DND-41 (cell line): ENCODE measurements at regions not wholly inside any gene's neighbourhood (a gene's known extent, or its start where the extent isn't known, plus 50 kb on each side); places are given as distances from the start of the nearest gene placed in this dataset.

Experiments
- ATAC-seq: fragments of 200-7000 bp; cut with Tn5 transposase; 3 replicates; pipeline ENCODE4 v1.9.1; 2021; ENCODE audit warnings: low read depth; ENCODE audit not compliant: insufficient read depth
- DNase-seq: peaks from one replicate; pipeline ENCODE4 v3.0.0-alpha.2; 2020
- H2AFZ ChIP-seq: 2 replicates; pipeline ENCODE4 v1.6.0; 2012; ENCODE audit warnings: low read depth, low read length
- H3K27ac ChIP-seq: 2 replicates; pipeline ENCODE4 v1.5.1; 2012; ENCODE audit warnings: low read length, inconsistent platforms
- H3K27me3 ChIP-seq: fragments of 200-600 bp; sonication (generic); 2 replicates; pipeline ENCODE4 v1.6.0; 2012; ENCODE audit warnings: low read length, mild to moderate bottlenecking, inconsistent platforms; ENCODE audit not compliant: insufficient read depth, poor library complexity
- H3K36me3 ChIP-seq: 2 replicates; pipeline ENCODE4 v1.5.1; 2012; ENCODE audit warnings: low read length, inconsistent platforms; ENCODE audit not compliant: insufficient read depth
- H3K4me1 ChIP-seq: 2 replicates; pipeline ENCODE4 v1.5.1; 2012; ENCODE audit warnings: mild to moderate bottlenecking, low read length; ENCODE audit not compliant: insufficient read depth
- H3K4me2 ChIP-seq: 2 replicates; pipeline ENCODE4 v1.6.0; 2012; ENCODE audit warnings: mild to moderate bottlenecking, moderate library complexity, low read length, inconsistent platforms; ENCODE audit not compliant: insufficient read depth
- H3K4me3 ChIP-seq, 2 experiments: fragments of 200-600 bp in 1 of 2; shearing (Covaris generic) in 1 of 2; 2 replicates each; pipeline ENCODE4 v1.5.1; 2012 to 2016; ENCODE audit warnings: inconsistent platforms in 2 of 2, low read length in 2 of 2, mild to moderate bottlenecking in 2 of 2, low read depth in 1 of 2, moderate library complexity in 1 of 2
- H3K79me2 ChIP-seq: 2 replicates; pipeline ENCODE4 v1.6.0; 2012; ENCODE audit warnings: low read length, inconsistent platforms; ENCODE audit not compliant: insufficient read depth
- H3K9ac ChIP-seq: 2 replicates; pipeline ENCODE4 v1.6.0; 2012; ENCODE audit warnings: low read depth, mild to moderate bottlenecking, inconsistent platforms, low read length, moderate library complexity
- H3K9me3 ChIP-seq: 2 replicates; pipeline ENCODE4 v1.5.1; 2012; ENCODE audit warnings: low read length, moderate library complexity, mild to moderate bottlenecking, inconsistent platforms; ENCODE audit not compliant: insufficient read depth, severe bottlenecking
- H4K20me1 ChIP-seq: 2 replicates; pipeline ENCODE4 v1.6.0; 2012; ENCODE audit warnings: low read length; ENCODE audit not compliant: insufficient read depth
- CTCF ChIP-seq: IDR thresholded peaks from 2 replicates; pipeline ENCODE4 v1.5.1; 2012; ENCODE audit warnings: borderline replicate concordance, low read length, moderate library complexity, mild to moderate bottlenecking; ENCODE audit not compliant: poor library complexity, severe bottlenecking; ENCODE audit errors: extremely low read depth
- EZH2 ChIP-seq: IDR thresholded peaks from 3 replicates; pipeline ENCODE4 v1.6.1; 2012; ENCODE audit warnings: borderline replicate concordance, low read depth, mild to moderate bottlenecking, moderate library complexity, low read length, inconsistent platforms; ENCODE audit not compliant: severe bottlenecking

GRCh38 chr5:56612759-56613158 lies 202.6 kb upstream of the MAP3K1 start:
- H3K4me3 ChIP-seq, result no peak overlapping the region
- TF ChIP-seq EZH2, result no peak
- no peak for TF ChIP-seq CTCF
- ATAC-seq (no peak), DNase-seq (no peak)
- no peak overlapping the region for H2AFZ ChIP-seq
- no peaks in the 10 kb centered on the region for H3K27me3 ChIP-seq
- no peaks in the 10 kb centered on the region for H3K36me3 ChIP-seq
- no peaks in the 10 kb centered on the region for H3K4me1 ChIP-seq
- no peak overlapping the region for H3K27ac ChIP-seq
- H4K20me1 ChIP-seq, result no peaks in the 10 kb centered on the region
- no peak overlapping the region for H3K9ac ChIP-seq
- no peak overlapping the region for H3K4me2 ChIP-seq
- no peaks in the 10 kb centered on the region for H3K79me2 ChIP-seq
- H3K9me3 ChIP-seq, result peaks cover 5% of the 10 kb centered on the region

DNA sequence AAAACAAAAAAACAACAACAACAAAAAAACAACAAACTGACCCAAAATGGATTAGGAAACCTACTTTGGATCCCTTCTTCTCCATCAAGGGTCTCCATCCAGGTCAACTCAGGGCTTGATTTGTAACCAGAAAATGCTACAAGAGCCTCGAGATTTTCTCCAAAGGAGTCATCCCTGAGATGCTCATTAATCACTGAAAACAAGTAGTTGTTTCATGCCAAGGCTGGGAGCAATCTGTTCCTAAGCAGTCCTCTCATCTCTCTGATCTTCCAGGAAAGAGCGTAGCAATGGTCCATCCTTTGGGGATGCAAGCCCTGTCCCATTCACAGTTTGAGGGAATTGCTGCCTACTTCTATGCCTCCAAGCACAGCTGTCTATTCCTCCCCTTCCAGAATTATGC lies 203.0 kb upstream of the MAP3K1 start:
- no peak overlapping the region for H3K4me3 ChIP-seq
- no peak for ATAC-seq
- no peak overlapping the region for H3K27ac ChIP-seq

DNA sequence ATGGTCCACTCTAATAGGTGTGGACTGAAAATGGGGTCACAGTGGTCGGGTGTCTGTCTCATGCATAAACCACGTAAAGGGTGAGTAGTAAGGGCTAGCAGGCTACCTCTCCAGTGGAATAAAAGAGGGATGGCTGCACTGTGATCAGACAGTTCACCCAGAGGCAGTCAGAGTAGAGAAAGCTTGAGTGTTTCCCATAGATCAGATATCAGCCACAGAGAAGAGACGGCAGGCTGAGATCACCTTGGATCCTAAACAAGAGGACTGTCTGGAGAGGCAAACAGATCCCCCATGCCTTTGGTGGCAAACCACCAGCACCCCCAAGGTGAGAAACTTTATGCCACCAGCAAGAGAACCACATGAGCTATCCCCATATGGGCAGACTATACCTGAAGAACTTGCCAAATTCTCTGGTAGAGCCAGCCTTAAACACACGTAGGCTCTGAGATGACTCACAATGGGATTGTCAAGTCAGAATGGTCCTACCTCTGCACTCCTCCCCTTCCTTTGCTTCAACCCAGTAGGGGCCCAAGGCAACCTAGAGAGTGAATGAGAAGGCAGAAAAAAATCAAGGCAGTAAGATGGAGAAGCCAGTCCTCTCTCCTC lies 205.2 kb upstream of the MAP3K1 start:
- Histone ChIP-seq H3K4me2 (no peak overlapping the region), H3K4me1 (no peaks in the 10 kb centered on the region), H2AFZ (no peak overlapping the region), H3K36me3 (no peaks in the 10 kb centered on the region), H4K20me1 (no peaks in the 10 kb centered on the region), H3K9ac (no peak overlapping the region), H3K79me2 (no peaks in the 10 kb centered on the region), H3K4me3 (no peak overlapping the region), H3K9me3 (no peaks in the 10 kb centered on the region), H3K27ac (no peak overlapping the region), H3K27me3 (no peaks in the 10 kb centered on the region)
- no peak for TF ChIP-seq CTCF
- no peak for TF ChIP-seq EZH2
- DNase-seq, result no peak
- ATAC-seq, result no peak

More for the DNA sequence above, 203.0 kb upstream of the MAP3K1 start:
- TF ChIP-seq CTCF (no peak), EZH2 (no peak)
- Histone ChIP-seq H3K9ac (no peak overlapping the region), H3K4me2 (no peak overlapping the region), H3K79me2 (no peaks in the 10 kb centered on the region), H3K4me1 (no peaks in the 10 kb centered on the region), H4K20me1 (no peaks in the 10 kb centered on the region), H2AFZ (no peak overlapping the region), H3K27me3 (no peaks in the 10 kb centered on the region), H3K9me3 (peaks cover 2% of the 10 kb centered on the region), H3K36me3 (no peaks in the 10 kb centered on the region)
- DNase-seq, result no peak
